M059J (cell line): ENCODE measurements at regions not wholly inside any gene's neighbourhood (a gene's known extent, or its start where the extent isn't known, plus 50 kb on each side); places are given as distances from the start of the nearest gene placed in this dataset.
"Not testable (repeated sequence)": the region's sequence is repeated elsewhere in the genome, so short reads cannot be mapped to it uniquely, and the experiment has no call there.

Experiments used
- DNase-seq: peaks from one replicate; pipeline ENCODE4 v3.0.0-alpha.2; 2012; ENCODE audit warnings: low read depth

DNA sequence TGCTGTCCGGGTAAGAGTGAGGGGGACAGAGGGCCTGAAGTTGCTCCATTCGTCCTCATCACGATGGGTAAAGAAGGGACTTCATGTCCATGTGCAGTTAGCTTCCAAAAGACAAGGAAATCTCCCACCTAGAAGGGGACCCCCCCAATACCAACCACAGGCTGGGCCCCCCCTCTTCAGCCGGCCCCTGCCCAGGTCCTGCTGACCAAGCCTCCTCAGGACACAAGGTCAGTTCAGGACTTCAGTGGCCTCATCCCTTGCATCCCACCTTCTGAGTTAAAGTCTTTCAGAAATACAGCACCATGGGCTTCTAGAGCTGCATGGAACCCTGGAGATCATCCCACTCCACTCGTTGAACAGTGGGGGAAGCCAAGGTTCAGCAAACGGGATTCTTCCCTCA lies 115.4 kb upstream of the ERG start:
- no peak for DNase-seq

DNA sequence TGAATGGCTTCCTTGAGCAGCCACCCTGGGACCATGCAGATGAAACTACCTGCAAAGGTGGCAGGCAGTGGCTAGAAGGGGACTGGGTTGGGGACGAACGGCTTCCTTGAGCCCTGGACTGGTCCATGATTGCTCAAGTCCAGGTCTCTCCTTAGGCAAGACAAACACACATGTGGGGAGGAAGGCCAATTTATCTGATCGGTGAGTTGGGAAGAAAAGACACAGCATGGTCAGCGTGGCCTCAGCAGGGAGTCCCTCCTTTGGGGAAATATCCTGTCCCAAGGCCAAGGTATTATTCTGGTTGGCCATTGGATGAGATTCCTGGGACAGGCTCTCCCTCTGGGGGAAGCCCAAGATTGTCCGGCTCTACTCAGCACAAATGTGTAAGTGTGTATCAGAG lies 116.3 kb upstream of the ERG start:
- no peak for DNase-seq

DNA sequence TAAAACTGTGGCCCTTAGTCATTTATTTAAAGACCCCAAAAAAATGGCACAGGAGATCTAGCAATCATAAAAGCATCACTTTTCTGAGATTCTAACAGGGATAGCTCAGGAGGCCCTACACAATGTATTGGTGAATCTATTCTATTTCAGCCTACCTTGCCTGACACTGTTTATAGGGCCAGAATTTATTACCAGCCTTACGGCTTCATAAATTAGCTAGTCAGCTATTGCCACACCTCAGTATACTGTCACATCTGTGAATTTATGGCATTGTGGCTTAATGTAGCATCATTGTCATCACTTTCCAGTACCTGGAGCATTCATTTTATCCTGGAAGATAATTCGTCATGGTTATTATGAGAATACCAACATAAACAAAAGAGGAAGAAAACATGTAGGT lies 121.2 kb upstream of the ERG start:
- DNase-seq, result no peak

DNA sequence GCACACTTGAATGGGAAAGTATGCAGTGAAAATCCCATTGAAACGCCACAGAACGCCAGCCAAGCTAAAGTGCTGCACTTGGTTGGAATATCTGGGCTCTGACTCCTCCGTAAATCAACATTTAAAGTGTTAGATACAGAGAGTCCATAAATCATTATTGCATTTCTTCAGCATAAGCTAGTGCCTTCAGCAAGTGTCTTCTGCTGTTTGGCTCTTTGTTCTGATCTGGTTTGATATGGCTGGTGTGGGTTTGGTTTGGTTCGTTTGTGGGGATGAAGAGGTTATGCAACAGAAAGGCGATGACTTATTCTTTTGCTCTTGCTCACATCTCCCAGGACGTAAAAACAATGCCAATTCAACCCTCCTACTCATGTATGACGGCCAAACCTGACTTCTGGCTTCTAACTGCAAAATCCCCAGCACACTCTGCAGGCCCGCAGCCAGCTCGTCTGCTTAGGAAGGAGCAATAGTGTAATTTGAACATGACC lies 121.8 kb upstream of the ERG start:
- peak; percentile 19 for DNase-seq

DNA sequence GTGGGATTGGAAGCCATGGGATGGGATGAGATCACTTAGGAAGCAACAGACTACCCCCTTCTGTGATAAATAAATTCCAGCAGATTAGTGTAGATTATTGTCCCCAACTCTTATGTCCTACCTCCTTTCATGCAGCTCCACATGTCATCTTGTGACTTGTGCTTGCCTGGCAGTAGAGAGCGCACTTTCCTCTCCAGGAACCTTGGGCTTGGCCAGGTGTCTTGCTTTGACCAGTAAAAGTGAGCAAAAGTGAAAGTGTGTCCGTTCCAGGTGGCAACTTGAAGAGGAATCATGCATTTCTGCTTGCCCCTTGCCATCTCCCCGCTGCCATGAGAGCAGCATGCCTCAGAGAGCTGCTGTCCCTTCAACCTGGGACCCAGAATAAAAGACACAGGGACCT lies 122.9 kb upstream of the ERG start:
- no peak for DNase-seq

DNA sequence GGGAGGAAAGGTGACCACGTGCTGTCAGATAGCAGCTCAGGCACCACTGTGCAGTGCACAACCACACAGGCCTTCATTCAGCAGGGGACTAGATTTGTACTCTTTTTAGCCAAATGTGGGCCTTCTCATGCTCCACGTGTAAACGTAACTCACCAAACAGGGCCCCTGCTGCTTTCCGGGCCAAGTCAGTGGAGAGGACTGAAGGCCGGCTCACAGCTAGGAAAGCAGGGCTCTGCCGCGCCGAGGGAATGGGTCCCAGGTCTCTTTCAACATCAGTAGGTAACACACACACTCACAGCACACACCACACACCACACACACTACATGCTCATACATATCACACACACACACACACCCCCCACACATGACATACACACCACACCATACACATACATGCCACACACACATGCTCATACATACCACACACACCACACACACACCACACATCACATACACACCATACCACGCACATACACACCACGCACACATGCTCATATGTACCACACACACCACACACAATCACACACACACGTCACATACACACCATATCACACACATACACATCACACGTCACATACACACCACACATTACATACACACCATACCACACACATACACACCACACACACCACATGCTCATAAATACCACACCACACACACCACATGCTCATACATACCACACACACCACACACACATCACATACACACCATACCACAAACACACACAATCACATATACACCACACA lies 124.0 kb upstream of the ERG start:
- DNase-seq, result no peak

DNA sequence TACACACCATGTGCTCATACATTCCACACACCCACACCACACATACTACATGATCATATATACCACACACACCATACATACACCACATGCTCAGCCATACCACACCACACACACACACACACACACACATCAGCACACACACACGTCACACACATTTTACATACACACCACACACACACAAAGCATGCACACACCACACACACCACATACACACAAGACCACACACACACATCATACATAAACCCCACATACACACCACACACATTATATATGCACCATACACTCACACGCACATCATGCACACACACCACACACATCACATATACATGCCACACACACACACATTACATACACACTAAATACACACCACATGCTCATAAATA lies 124.5 kb upstream of the ERG start:
- DNase-seq, result no peak

DNA sequence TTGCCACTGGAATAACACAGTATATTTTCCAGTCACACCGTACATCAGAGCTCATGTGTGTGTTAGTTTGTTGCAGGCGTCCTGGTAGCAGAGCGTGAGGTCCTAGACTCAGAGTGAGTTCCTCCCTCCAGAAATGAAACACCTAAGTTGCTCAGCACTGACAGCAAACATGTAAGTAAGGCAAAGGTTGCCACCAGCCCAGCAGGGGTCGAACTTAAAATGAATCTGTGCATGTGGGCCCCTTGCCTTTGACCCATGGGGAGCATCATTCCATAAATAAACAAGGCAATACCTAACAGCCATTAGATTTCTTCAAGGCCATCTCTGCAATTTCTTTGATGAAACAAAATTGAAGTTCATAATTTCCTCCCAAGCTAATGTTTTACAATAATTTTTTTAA lies 125.3 kb upstream of the ERG start:
- no peak for DNase-seq

DNA sequence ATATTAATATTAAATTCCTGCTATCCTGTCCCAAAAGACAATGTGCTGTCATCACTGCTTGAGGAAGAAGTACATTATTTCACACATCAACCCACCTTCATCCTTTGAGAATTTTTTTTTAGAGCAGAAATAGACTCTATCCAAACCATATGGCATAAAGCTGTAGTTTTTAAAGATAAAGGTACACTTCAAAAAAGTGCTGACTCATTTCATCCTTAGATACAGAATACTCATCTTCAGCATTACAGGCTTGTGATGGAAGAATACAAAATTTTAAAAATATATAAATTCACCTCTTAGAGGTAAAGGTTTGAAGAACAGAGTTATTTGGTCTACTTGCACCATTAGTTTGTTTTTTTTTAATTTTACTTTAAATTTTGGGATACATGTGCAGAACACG lies 126.7 kb upstream of the ERG start:
- DNase-seq, result no peak

DNA sequence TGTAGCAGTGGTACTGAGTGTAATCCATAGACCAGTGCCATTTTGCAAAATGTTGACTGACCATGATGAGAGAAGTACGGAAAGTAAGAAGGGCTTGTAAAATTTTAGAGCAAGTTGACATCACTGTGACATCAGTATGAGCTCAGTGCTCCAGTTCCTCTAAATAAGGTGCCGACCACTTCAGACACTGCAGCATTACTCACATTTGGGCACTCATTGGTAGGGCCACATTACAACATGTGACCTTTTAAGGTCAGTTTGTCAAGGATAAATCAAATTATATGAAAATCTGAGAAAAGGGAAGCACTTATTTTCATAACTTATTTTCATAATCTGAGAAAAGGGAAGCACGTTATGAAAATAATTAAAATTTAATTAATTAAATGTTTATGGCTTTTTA lies 128.0 kb upstream of the ERG start:
- no peak for DNase-seq

DNA sequence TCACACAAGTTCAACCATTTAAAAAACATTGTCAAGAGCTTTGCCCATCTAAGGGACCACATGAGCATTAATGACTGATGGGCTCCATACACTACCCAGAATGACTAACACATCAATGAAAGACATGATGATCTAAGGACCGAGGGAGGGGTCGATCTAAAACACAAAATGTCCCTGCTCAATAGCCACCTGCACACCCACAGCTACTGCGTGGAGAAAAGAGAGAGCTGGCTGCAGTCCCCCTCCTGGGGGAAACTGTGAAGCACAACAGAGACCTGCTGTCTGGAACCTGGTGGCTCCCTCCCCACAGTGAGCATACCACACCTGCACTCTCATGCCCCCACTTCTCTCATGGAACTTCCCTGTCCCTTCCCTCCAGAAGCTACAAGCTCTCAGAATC lies 130.1 kb upstream of the ERG start:
- no peak for DNase-seq

DNA sequence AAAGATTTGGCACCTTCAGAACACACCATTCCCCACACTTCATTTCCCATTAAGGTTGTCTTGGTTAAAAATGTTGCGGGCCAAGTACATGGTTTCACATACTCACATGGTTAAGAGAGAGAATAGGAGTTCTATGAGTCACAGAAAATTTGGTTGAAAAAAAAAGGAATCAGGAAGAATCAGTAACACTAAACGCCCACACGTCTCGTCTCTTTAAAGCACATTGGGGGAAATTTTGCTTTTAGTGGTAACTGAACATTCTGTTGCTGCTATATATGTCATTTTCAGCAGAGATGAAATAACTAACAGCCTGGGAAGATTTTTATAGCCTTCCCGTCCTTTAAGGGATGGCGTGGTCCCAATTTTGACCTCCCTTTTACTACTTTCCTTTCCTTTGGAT lies 132.9 kb upstream of the ERG start:
- DNase-seq, result peak; percentile 53

DNA sequence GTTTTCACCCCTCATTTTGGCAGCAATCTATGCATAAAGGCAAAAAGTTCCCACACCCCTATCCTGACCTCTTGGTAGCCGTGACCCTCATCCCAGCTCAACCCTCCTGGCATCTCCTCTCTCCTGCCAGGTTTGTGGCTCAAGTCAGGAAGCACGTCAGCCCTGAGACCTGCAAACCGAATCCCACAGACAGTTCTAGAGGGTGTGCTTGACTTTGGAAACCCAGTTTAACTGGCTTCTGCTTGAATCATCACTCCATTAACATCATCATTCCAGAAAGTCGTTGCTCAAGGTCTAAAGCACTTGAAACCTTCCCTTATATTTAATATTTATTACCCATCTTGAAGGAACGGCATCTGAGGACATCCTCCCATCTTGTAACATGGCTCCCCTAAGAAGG lies 133.4 kb upstream of the ERG start:
- peak; percentile 76 for DNase-seq

DNA sequence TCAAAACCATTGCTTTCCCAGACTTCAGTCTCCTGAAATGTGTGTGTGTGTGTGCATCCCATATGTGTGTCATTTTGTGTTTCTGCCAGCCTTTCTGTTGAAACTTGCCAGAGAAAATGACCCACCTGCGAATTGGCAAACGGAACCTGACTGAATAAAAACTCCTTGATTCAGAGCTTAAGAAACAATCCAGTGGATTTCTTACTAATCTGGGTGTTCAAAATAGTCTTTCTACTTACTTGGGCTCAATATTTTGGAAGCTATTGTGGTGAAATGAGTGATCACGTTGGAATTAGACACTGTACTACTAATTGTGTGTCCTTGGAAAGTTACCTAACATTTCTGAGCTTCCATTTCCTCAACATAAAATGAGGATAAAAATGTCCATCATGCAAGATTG lies 138.9 kb upstream of the ERG start:
- no peak for DNase-seq

DNA sequence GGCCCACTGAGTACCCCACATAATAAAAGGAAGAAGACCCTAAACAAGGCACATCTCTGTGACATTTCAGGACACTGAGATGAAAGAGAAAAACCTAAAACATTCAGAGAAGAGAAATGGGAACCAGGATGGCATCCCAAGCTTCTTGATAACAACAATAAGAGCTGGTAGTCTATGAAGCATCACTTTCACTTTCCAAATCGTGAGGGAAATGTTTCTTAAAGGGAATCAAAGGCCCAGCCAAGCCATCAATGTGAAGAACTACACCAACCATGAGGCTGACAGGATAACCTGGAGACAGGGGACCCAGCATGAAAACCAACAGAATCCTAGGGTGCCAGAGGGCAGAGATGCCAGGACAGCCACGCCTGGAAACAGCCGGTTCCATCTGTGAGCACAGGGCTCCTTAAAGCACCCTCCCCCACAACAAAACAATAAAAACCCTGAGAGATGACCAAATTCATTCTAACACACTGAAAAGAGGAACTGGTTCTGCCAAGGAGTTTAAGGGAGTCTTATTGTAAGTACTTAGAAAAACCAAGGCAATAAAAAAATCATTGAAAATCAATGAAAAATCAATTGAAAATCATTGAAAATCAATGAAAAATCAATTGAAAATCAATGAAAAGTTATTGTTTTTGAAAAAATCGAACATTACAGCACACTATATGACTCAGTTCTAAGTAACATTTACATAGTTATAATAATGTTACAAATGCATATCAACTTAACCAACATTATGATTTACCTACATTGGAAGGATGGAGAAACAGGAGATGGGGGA lies 141.5 kb upstream of the ERG start:
- DNase-seq, result peak; percentile 42

DNA sequence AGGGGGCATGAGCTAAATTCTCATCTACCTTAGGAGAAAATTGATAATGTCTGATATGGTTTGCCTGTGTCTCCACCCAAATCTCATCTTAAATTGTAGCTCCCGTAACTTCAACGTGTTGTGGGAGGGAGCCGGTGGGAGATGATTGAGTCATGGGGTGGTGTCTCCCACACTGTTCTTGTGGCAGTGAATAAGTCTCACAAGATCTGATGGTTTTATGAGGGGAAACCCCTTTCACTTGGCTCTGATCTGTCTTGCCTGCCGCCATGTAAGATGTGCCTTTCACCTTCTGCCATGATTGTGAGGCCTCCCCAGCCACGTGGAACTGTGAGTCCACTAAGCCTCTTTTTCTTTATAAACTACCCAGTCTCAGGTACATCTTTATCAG lies 142.1 kb upstream of the ERG start:
- not testable (repeated sequence) for DNase-seq

DNA sequence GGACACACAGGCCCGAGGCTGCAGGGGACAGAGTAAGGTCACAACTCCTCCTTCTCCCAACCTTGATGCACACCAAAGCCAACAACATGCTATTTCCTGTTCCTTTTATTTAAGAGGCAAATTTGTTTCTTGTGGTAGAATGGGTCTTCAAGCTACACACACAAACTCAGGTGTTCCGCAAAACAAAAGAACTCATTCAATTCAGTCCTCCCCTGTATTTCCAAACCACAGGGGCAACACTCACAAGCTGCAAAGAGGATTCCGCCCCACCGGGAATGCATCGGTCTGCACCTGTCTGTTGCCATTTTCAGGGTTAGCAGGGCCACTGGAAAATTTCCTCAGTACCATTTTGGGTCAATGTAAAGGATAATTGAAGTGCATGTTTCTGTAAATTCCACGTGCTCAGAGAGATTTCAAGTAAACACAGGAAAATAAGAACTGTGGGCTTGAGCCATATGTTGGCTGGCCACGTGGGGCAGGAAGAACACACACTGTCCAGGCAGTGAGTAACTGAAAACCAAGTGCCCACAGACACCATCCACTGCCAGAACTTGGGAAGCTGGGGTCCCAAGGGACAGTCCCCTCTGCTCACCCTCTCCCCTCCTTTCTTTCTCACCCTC lies 145.2 kb upstream of the ERG start:
- DNase-seq, result no peak

DNA sequence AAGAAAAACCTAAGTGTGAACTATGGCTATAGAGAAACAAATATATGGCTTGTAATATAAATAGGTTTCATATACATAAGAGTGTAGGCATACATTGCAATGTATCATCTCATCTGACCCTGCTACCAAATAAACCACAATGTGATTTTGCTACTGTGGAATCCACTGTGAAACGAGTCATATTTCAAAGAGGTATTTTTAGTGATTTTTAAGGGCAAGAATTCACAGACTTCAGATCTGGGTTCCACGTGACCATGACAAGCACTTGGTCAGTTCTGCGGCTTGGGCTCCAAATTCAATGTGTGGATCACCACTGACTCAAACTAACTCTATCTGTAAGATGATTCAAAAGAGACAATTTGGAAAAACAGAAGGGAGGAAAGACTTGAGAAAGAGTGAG lies 147.0 kb upstream of the ERG start:
- DNase-seq, result peak; percentile 83

DNA sequence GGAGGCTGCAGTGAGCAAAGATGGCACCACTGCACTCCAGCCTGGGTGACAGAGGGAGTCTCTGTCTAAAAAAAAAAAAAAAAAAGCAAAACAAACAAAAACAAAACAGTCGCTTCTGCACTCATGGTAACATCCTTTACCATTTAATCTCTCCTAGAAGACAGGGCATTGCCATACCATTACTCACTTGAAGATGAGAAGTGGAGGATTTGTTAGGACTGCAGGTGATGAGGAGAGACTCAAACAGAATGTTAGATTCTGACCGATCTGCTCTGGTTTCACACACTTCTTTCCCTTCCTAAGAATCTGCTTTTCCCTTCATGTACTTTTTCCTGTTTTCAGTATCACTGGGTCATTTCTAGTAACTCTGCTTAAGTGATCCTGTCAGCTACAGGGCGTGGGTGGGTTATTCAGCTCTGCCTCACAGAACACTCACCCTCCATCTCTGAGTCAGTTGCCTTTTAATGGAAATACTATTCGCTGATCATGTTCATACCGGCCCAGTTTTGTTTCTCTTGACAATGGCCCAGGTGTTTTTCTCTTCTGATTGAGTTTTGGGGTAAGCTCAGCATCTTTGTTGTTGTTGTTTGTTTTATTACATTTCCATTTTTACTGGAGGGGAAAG lies 148.0 kb upstream of the ERG start:
- DNase-seq, result peak; percentile 44

DNA sequence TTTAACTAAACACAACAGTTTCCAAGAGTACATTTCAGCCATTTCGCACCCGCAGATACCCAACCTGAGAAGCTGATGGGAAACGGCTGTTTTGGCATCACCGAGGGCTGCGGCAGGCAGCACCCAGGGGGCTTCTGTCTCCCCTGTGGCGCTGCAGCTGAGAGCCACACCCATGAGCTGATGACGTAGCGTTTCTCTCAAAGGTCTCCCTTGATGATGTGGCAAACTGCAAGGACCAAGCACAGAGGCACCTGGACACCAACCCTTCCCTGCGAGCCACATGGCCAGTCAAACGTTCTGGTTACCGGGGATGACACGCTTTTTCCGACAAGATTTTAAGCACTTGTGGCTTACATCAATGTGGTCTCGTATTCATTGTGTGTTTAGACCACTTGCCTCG lies 150.8 kb upstream of the ERG start:
- no peak for DNase-seq

DNA sequence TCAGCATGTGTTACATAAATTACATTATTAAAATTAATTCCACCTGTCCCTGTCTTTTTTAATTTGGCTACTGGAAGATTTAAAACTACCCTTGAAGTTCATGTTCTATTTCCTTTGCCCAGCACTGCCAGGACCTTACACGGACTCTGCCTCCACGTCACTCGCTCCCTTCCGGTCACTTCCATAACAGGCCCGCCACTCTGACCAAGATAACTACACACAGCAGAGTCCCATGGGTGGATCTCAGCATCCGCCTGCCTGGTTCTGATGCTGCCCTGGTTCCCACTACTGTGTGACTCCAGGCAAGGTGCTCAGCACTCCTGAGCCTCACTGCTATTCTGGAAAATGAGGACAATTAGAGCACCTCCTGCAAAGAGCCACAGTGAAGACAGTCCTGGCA lies 153.3 kb upstream of the ERG start:
- DNase-seq, result no peak

DNA sequence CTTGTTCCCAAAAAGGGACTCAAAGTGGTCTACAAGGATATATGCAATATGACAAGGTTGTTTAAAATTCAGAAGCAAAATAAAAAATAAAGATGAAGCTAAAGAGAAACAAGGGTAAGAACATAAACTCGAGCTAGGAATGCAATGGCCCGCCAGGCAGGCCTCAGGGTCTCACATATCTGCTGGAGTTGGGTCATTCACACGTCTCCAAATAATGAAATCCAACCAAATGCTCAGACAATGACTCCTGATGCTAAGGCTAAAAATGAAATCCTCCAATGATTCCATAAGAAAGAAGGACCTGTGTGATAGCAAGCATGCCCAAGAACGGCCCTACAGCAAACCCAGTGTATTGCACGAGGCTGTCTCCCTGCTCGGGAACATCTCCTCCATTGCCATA lies 153.3 kb upstream of the ETS2 start:
- no peak for DNase-seq

DNA sequence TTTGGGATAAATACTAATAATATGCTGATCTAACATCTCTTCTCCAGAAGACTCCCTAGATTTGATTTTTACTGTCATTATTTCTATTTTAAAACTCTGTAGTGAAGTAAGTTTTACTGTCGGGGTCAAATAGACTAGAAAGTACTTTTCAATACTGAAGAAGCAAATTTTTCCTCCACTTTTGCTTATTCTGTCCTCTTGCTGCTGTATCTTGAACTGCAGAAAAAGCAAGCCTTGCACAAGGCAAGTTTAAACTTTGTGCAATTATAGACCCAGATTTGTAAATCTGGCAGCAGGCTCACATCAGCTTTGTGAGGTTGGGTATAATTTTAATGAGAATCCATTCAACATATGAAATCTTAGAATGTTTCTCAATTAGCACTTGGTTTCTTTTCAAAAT lies 151.1 kb upstream of the ETS2 start:
- DNase-seq, result no peak
